Cardiac fibroblast (primary cell): ENCODE measurements at regions not wholly inside any gene's neighbourhood (a gene's known extent, or its start where the extent isn't known, plus 50 kb on each side); places are given as distances from the start of the nearest gene placed in this dataset.

ENCODE experiments used
- DNase-seq, 2 donors: peaks; one replicate each; pipeline versions ENCODE4 v3.0.0 to v3.0.0-alpha.2; 2010; ENCODE audit warnings: low read depth in 2 of 2
- H3K4me3 ChIP-seq, 2 donors: replicated peaks in 1 of 2; 1 replicate in 1 of 2; 2 replicates in 1 of 2; pipeline ENCODE4 v1.5.1; 2011; ENCODE audit warnings: low read depth in 2 of 2, low read length in 2 of 2, mild to moderate bottlenecking in 2 of 2, moderate library complexity in 1 of 2
- CTCF ChIP-seq: IDR thresholded peaks from one replicate; pipeline ENCODE4 v1.5.1; 2011; ENCODE audit warnings: low read depth, mild to moderate bottlenecking, low read length, inconsistent platforms

GRCh38 chr6:170093658-170094596 is 197.0 kb downstream of the DLL1 start:
- no peak overlapping the region for H3K4me3 ChIP-seq
- no peak for TF ChIP-seq CTCF
- no peak for DNase-seq

GRCh38 chr6:170093276-170093657 is 197.6 kb downstream of the DLL1 start:
- no peak for DNase-seq
- TF ChIP-seq CTCF = no peak
- H3K4me3 ChIP-seq = no peak overlapping the region

GRCh38 chr6:170092826-170093225 is 198.1 kb downstream of the DLL1 start:
- H3K4me3 ChIP-seq = no peak overlapping the region
- DNase-seq = no peak
- no peak for TF ChIP-seq CTCF

GRCh38 chr6:170091639-170092579 is 199.0 kb downstream of the DLL1 start:
- DNase-seq = no peak
- no peak overlapping the region for H3K4me3 ChIP-seq
- no peak for TF ChIP-seq CTCF

GRCh38 chr6:170091000-170091638 is 199.8 kb downstream of the DLL1 start:
- no peak for TF ChIP-seq CTCF
- no peak for DNase-seq
- H3K4me3 ChIP-seq = no peak overlapping the region

- no peak for TF ChIP-seq CTCF
- no peak for DNase-seq
- no peak overlapping the region for H3K4me3 ChIP-seq
Observed at GRCh38 chr6:170090561-170090960, 200.3 kb downstream of the DLL1 start.
